ENCODE measurements at regions not wholly inside any gene's neighbourhood (a gene's known extent, or its start where the extent isn't known, plus 50 kb on each side); places are given as distances from the start of the nearest gene placed in this dataset.

- TF ChIP-seq POLR2A (IDR thresholded peaks at IDR 0.05; ENCODE audit: low read depth, low read length) = no peak
- TF ChIP-seq TAF1 (IDR thresholded peaks at IDR 0.05; ENCODE audit: low read depth, low read length) = no peak
- TF ChIP-seq POLR2AphosphoS5 (IDR thresholded peaks at IDR 0.05; ENCODE audit: low read depth, low read length) = no peak
- no peak for TF ChIP-seq PAX5 (IDR thresholded peaks at IDR 0.05; ENCODE audit: insufficient read depth, low read length, severe bottlenecking)
Observed at GRCh38 chr5:53369681-53370080, 110.7 kb upstream of the FST start.

Data from GM12891 (cell line).